NOMO-1 treated with dmso at 0.1 percent for 144 hours (cell line): ENCODE measurements at regions not wholly inside any gene's neighbourhood (a gene's known extent, or its start where the extent isn't known, plus 50 kb on each side); places are given as distances from the start of the nearest gene placed in this dataset.

Experiments used
- DNase-seq: peaks from one replicate; lab custom pipeline; 2025; ENCODE audit not compliant: unreplicated experiment; lab: John Stamatoyannopoulos, UW

- no peak for DNase-seq
Measured at GRCh38 chr18:38397094-38397493, 831.5 kb upstream of the CELF4 start.

- no peak for DNase-seq
Measured at GRCh38 chr18:38386146-38386545, 820.5 kb upstream of the CELF4 start.

- DNase-seq = no peak
Measured at GRCh38 chr18:38369772-38370690, 804.4 kb upstream of the CELF4 start.

GRCh38 chr18:38368886-38369285 lies 803.3 kb upstream of the CELF4 start:
- no peak for DNase-seq

GRCh38 chr18:38368246-38368645 lies 802.6 kb upstream of the CELF4 start:
- DNase-seq = no peak

GRCh38 chr18:38367473-38367872 lies 801.9 kb upstream of the CELF4 start:
- DNase-seq = no peak

GRCh38 chr18:38362286-38362792 lies 796.7 kb upstream of the CELF4 start:
- no peak for DNase-seq

- DNase-seq = no peak
Measured at GRCh38 chr18:38358805-38359657, 793.4 kb upstream of the CELF4 start.

- no peak for DNase-seq
Measured at GRCh38 chr18:38353149-38353548, 787.6 kb upstream of the CELF4 start.

GRCh38 chr18:38350141-38350540 lies 784.5 kb upstream of the CELF4 start:
- no peak for DNase-seq

GRCh38 chr18:38330573-38330972 lies 765.0 kb upstream of the CELF4 start:
- DNase-seq = no peak

GRCh38 chr18:38329145-38329544 lies 763.5 kb upstream of the CELF4 start:
- no peak for DNase-seq

- no peak for DNase-seq
Measured at GRCh38 chr18:38322206-38322605, 756.6 kb upstream of the CELF4 start.

- DNase-seq = no peak
Measured at GRCh38 chr18:38321262-38321661, 755.7 kb upstream of the CELF4 start.

- DNase-seq = no peak
Measured at GRCh38 chr18:38318416-38318815, 752.8 kb upstream of the CELF4 start.

GRCh38 chr18:38313831-38314230 lies 748.2 kb upstream of the CELF4 start:
- DNase-seq = no peak

GRCh38 chr18:38312532-38312931 lies 746.9 kb upstream of the CELF4 start:
- no peak for DNase-seq

GRCh38 chr18:38310936-38311335 lies 745.3 kb upstream of the CELF4 start:
- DNase-seq = no peak

- DNase-seq = no peak
Measured at GRCh38 chr18:38307914-38308313, 742.3 kb upstream of the CELF4 start.

GRCh38 chr18:38305961-38306360 lies 740.4 kb upstream of the CELF4 start:
- no peak for DNase-seq

GRCh38 chr18:38301621-38302020 lies 736.0 kb upstream of the CELF4 start:
- no peak for DNase-seq

- no peak for DNase-seq
Measured at GRCh38 chr18:38297910-38298309, 732.3 kb upstream of the CELF4 start.
